ENCODE measurements at regions not wholly inside any gene's neighbourhood (a gene's known extent, or its start where the extent isn't known, plus 50 kb on each side); places are given as distances from the start of the nearest gene placed in this dataset.

- Histone ChIP-seq H3K9me3 (ENCODE audit: insufficient read depth, low read length) (no peaks in the 10 kb centered on the region), H3K36me3 (ENCODE audit: low read length) (no peaks in the 10 kb centered on the region), H2AFZ (ENCODE audit: low read depth, low read length, severe bottlenecking) (no peak overlapping the region), H3K27me3 (ENCODE audit: low read length) (0 out of 2 replicates have a peak, but pooled peaks cover 2% of the 10 kb centered on the region), H3K4me3 (ENCODE audit: insufficient read depth, low read length, poor library complexity, severe bottlenecking) (no peak overlapping the region), H4K20me1 (ENCODE audit: low read depth, low read length) (no peaks in the 10 kb centered on the region), H3F3A (ENCODE audit: insufficient read depth) (no peaks in the 10 kb centered on the region), H3K4me2 (ENCODE audit: low read depth, low read length, poor library complexity, severe bottlenecking) (no peak overlapping the region), H3K27ac (ENCODE audit: low read depth, low read length) (no peak overlapping the region), H3K79me2 (ENCODE audit: insufficient read depth, low read length) (no peaks in the 10 kb centered on the region), H3K9me2 (replicated peaks; ENCODE audit: insufficient read depth, low read length) (no peaks in the 10 kb centered on the region), H3K9ac (ENCODE audit: low read length) (no peak overlapping the region)
- TF ChIP-seq CTCF (IDR thresholded peaks at IDR 0.05; ENCODE audit: insufficient read depth, low read length, poor library complexity, severe bottlenecking) = no peak
- no peak for TF ChIP-seq EZH2phosphoT487 (conservative IDR thresholded peaks at IDR 0.05; ENCODE audit: low read length)
Measured at GRCh38 chr10:108868881-108869280, 1054.4 kb downstream of the XPNPEP1 start.

- Histone ChIP-seq H3K9me3 (ENCODE audit: insufficient read depth, low read length) (no peaks in the 10 kb centered on the region), H2AFZ (ENCODE audit: low read depth, low read length, severe bottlenecking) (no peak overlapping the region), H3K79me2 (ENCODE audit: insufficient read depth, low read length) (no peaks in the 10 kb centered on the region), H3K27ac (ENCODE audit: low read depth, low read length) (no peak overlapping the region), H3K4me2 (ENCODE audit: low read depth, low read length, poor library complexity, severe bottlenecking) (no peak overlapping the region), H4K20me1 (ENCODE audit: low read depth, low read length) (no peaks in the 10 kb centered on the region), H3K27me3 (ENCODE audit: low read length) (no peaks in the 10 kb centered on the region), H3K9ac (ENCODE audit: low read length) (no peak overlapping the region), H3K36me3 (ENCODE audit: low read length) (no peaks in the 10 kb centered on the region), H3K4me3 (ENCODE audit: insufficient read depth, low read length, poor library complexity, severe bottlenecking) (no peak overlapping the region), H3F3A (ENCODE audit: insufficient read depth) (no peaks in the 10 kb centered on the region), H3K9me2 (replicated peaks; ENCODE audit: insufficient read depth, low read length) (no peaks in the 10 kb centered on the region)
- no peak for TF ChIP-seq EZH2phosphoT487 (conservative IDR thresholded peaks at IDR 0.05; ENCODE audit: low read length)
- TF ChIP-seq CTCF (IDR thresholded peaks at IDR 0.05; ENCODE audit: insufficient read depth, low read length, poor library complexity, severe bottlenecking) = no peak
Measured at GRCh38 chr10:108862676-108863350, 1060.5 kb downstream of the XPNPEP1 start.

- no peaks in the 10 kb centered on the region for H4K20me1 ChIP-seq (ENCODE audit: low read depth, low read length)
- no peak overlapping the region for H3K4me2 ChIP-seq (ENCODE audit: low read depth, low read length, poor library complexity, severe bottlenecking)
- H3K36me3 ChIP-seq (ENCODE audit: low read length) = no peaks in the 10 kb centered on the region
- no peaks in the 10 kb centered on the region for H3F3A ChIP-seq (ENCODE audit: insufficient read depth)
- H2AFZ ChIP-seq (ENCODE audit: low read depth, low read length, severe bottlenecking) = no peak overlapping the region
- H3K27ac ChIP-seq (ENCODE audit: low read depth, low read length) = no peak overlapping the region
- TF ChIP-seq EZH2phosphoT487 (conservative IDR thresholded peaks at IDR 0.05; ENCODE audit: low read length) (no peak), CTCF (IDR thresholded peaks at IDR 0.05; ENCODE audit: insufficient read depth, low read length, poor library complexity, severe bottlenecking) (no peak)
- no peaks in the 10 kb centered on the region for H3K79me2 ChIP-seq (ENCODE audit: insufficient read depth, low read length)
- no peak overlapping the region for H3K4me3 ChIP-seq (ENCODE audit: insufficient read depth, low read length, poor library complexity, severe bottlenecking)
- no peaks in the 10 kb centered on the region for H3K9me3 ChIP-seq (ENCODE audit: insufficient read depth, low read length)
- no peaks in the 10 kb centered on the region for H3K27me3 ChIP-seq (ENCODE audit: low read length)
- H3K9ac ChIP-seq (ENCODE audit: low read length) = no peak overlapping the region
- no peaks in the 10 kb centered on the region for H3K9me2 ChIP-seq (replicated peaks; ENCODE audit: insufficient read depth, low read length)
Measured at GRCh38 chr10:108861181-108861754, 1062.0 kb downstream of the XPNPEP1 start.
